Heart right ventricle (tissue), 16 donors: ENCODE measurements at regions not wholly inside any gene's neighbourhood (a gene's known extent, or its start where the extent isn't known, plus 50 kb on each side); places are given as distances from the start of the nearest gene placed in this dataset.
"Not testable (repeated sequence)": the region's sequence is repeated elsewhere in the genome, so short reads cannot be mapped to it uniquely, and the experiment has no call there.

Source experiments
- ATAC-seq, 8 donors: fragments of 200-7000 bp; cut with Tn5 transposase; one replicate each; pipeline ENCODE4 v1.9.1; 2020; ENCODE audit warnings: mild to moderate bottlenecking in 8 of 8, moderate library complexity in 8 of 8, moderate number of reproducible peaks in 1 of 8
- DNase-seq, 2 donors: peaks; one replicate each; pipeline ENCODE4 v3.0.0-alpha.2; 2020
- H3K27ac ChIP-seq, 10 donors: fragments of 200-600 bp; sonication (generic) in 2 of 10; one replicate each; pipeline versions ENCODE4 v1.5.0 to v1.8.0; 2020 to 2022; ENCODE audit warnings: mild to moderate bottlenecking in 3 of 10
- H3K27me3 ChIP-seq, 7 donors: fragments of 200-600 bp; one replicate each; pipeline ENCODE4 v1.8.0; 2021 to 2022; ENCODE audit warnings: mild to moderate bottlenecking in 2 of 7
- H3K36me3 ChIP-seq, 9 donors: fragments of 200-600 bp; sonication (generic) in 1 of 9; one replicate each; pipeline versions ENCODE4 v1.5.0 to v1.8.0; 2020 to 2022; ENCODE audit warnings: mild to moderate bottlenecking in 2 of 9
- H3K4me1 ChIP-seq, 9 donors: fragments of 200-600 bp; sonication (generic) in 1 of 9; one replicate each; pipeline versions ENCODE4 v1.5.0 to v1.8.0; 2020 to 2022; ENCODE audit warnings: mild to moderate bottlenecking in 4 of 9
- H3K4me3 ChIP-seq, 10 donors: fragments of 200-600 bp; sonication (generic) in 2 of 10; one replicate each; pipeline versions ENCODE4 v1.5.0 to v1.8.0; 2020 to 2022; ENCODE audit warnings: mild to moderate bottlenecking in 7 of 10, moderate library complexity in 2 of 10
- H3K9me3 ChIP-seq, 11 donors: fragments of 200-600 bp in 10 of 11; sonication (generic) in 2 of 11; one replicate each; pipeline versions ENCODE4 v1.5.0 to v1.8.0; 2013 to 2022; ENCODE audit warnings: mild to moderate bottlenecking in 2 of 11, control low read depth in 1 of 11, moderate library complexity in 1 of 11
- CTCF ChIP-seq, 9 donors: fragments of 200-600 bp; sonication (generic) in 2 of 9; IDR thresholded peaks; one replicate each; pipeline versions ENCODE4 v1.5.0 to v1.8.0; 2021 to 2022; ENCODE audit warnings: antibody characterized with exemption in 9 of 9, mild to moderate bottlenecking in 5 of 9, moderate library complexity in 1 of 9
- WGBS, 2 donors: extraction: QIAGEN DNeasy Blood & Tissue Kit; methylation state at CpG; one replicate each; pipeline ENCODE4 v1.1.7; 2013; ENCODE audit warnings: inconsistent platforms in 1 of 2; 5-methylcytosine and 5-hydroxymethylcytosine counted together
- intact Hi-C, 10 donors: fragments of 100-400 bp; cut with DNase I; formaldehyde crosslinking; loops; one replicate each; pipeline versions ENCODE4 v1.11.1 to v1.14.2; 2022
- donor health status: Arrhythmogenic right ventricular cardiomyopathy.
- donor health status: ischemic (EF 13 %, LVEDD 7.1; RV severe dilation, severe dysfunction).
- donor health status: healthy with polysubstance abuse.
- donor health status: DM: no; HTN: yes; CAD: no.
- donor health status: DM: no; HTN: no; CAD: no.
- donor health status: ischemic (EF 25% LVEDD 6.9; RV normal size, moderate dysfunction).
- donor health status: ischemic (EF 25% LVEDD 5.7; RV mildly dilated, moderate dysfunction).
- donor health status: healthy.
- donor health status: DM: yes; HTN: yes; CAD: no.
- donor health status: Ischemic cardiomyopathy.
- donor health status: ischemic (EF 35%, LVEDD 5.7; RV mildly dilated, moderate dysfunction).
- donor health status: nonischemic (EF 11% LVEDD 7.7; RV severe dilation, severe dysfunction).
- donor health status: DM: yes; HTN: yes; CAD: no.
- donor health status: PGD.
- donor health status: ischemic (EF 29% LVEDD 5.4; RV normal size, mild dysfunction).
- donor health status: nonischemic (EF 23%, LVEDD 6.1; RV moderate dilation, normal function).

GRCh38 chr6:85241498-85242052 is 208.3 kb upstream of the NT5E start:
- H3K4me3 ChIP-seq: no peak overlapping the region
- H3K36me3 ChIP-seq: no peaks in the 10 kb centered on the region
- H3K4me1 ChIP-seq: no peaks in the 10 kb centered on the region
- 76 to 86% methylated on average over 1 of the region's 1 CpG for WGBS, 2 donors
- intact Hi-C loops: no loop called here
- no peaks in the 10 kb centered on the region for H3K27me3 ChIP-seq
- no peaks in the 10 kb centered on the region for H3K9me3 ChIP-seq
- DNase-seq: no peak
- no peak for ATAC-seq
- TF ChIP-seq CTCF (IDR thresholded peaks at IDR 0.05): no peak
- H3K27ac ChIP-seq: no peak overlapping the region

GRCh38 chr6:85240787-85241385 is 209.0 kb upstream of the NT5E start:
- H3K27ac ChIP-seq: no peak overlapping the region
- intact Hi-C loops: no loop called here
- no peaks in the 10 kb centered on the region for H3K36me3 ChIP-seq
- no peaks in the 10 kb centered on the region for H3K4me1 ChIP-seq
- WGBS, 2 donors: 55 to 59% methylated on average over 1 of the region's 1 CpG
- no peak for ATAC-seq
- H3K27me3 ChIP-seq: no peaks in the 10 kb centered on the region
- no peak for TF ChIP-seq CTCF (IDR thresholded peaks at IDR 0.05)
- H3K9me3 ChIP-seq: no peaks in the 10 kb centered on the region
- H3K4me3 ChIP-seq: no peak overlapping the region
- no peak for DNase-seq

GRCh38 chr6:85237478-85237877 is 212.4 kb upstream of the NT5E start:
- no peak overlapping the region for H3K27ac ChIP-seq
- no peak overlapping the region for H3K4me3 ChIP-seq
- intact Hi-C loops: no loop called here
- WGBS, 2 donors: 58 to 75% methylated on average over 3 of the region's 3 CpGs
- H3K4me1 ChIP-seq: no peaks in the 10 kb centered on the region
- ATAC-seq (no peak), DNase-seq (no peak)
- no peaks in the 10 kb centered on the region for H3K36me3 ChIP-seq
- no peaks in the 10 kb centered on the region for H3K9me3 ChIP-seq
- no peaks in the 10 kb centered on the region for H3K27me3 ChIP-seq
- TF ChIP-seq CTCF (IDR thresholded peaks at IDR 0.05): no peak

GRCh38 chr6:85236636-85237035 is 213.2 kb upstream of the NT5E start:
- H3K4me1 ChIP-seq: no peaks in the 10 kb centered on the region
- intact Hi-C loops: no loop called here
- ATAC-seq: no peak
- no peaks in the 10 kb centered on the region for H3K27me3 ChIP-seq
- no peak for TF ChIP-seq CTCF (IDR thresholded peaks at IDR 0.05)
- 59 to 73% methylated on average over 3 of the region's 3 CpGs for WGBS, 2 donors
- H3K9me3 ChIP-seq: no peaks in the 10 kb centered on the region
- DNase-seq: no peak
- no peaks in the 10 kb centered on the region for H3K36me3 ChIP-seq
- H3K4me3 ChIP-seq: no peak overlapping the region
- H3K27ac ChIP-seq: no peak overlapping the region

- intact Hi-C loops, H3K27me3 ChIP-seq, H3K4me1 ChIP-seq, H3K4me3 ChIP-seq, H3K36me3 ChIP-seq, DNase-seq, H3K27ac ChIP-seq, ATAC-seq: not testable (repeated sequence)
- H3K9me3 ChIP-seq: peaks cover 0 to 71% (median 13%) of the 10 kb centered on the region in 11 donors
- WGBS, 2 donors: 61 to 77% methylated on average over 1 of the region's 1 CpG
Measured at GRCh38 chr6:85227345-85227744, 222.5 kb upstream of the NT5E start.

GRCh38 chr6:85212794-85213193 is 237.1 kb upstream of the NT5E start:
- 24 to 43% methylated on average over 5 of the region's 5 CpGs for WGBS, 2 donors

More at GRCh38 chr6:85212794-85213193, 237.1 kb upstream of the NT5E start:
- ATAC-seq, H3K4me3 ChIP-seq, H3K27me3 ChIP-seq, intact Hi-C loops, H3K4me1 ChIP-seq, DNase-seq, H3K27ac ChIP-seq, H3K36me3 ChIP-seq: not testable (repeated sequence)
- peaks cover 0 to 62% (median 0%) of the 10 kb centered on the region in 11 donors for H3K9me3 ChIP-seq
